ENCODE measurements at regions not wholly inside any gene's neighbourhood (a gene's known extent, or its start where the extent isn't known, plus 50 kb on each side); places are given as distances from the start of the nearest gene placed in this dataset.

- no peak overlapping the region for H3K4me2 ChIP-seq (ENCODE audit: control insufficient read depth, extremely low read depth, insufficient read depth, low read depth, low read length)
- dilution Hi-C loops (cut with MboI; ENCODE audit: extremely low pct_ligation_motif_present, low sequenced_read_pairs), result no loop called here
- no peak for DNase-seq (ENCODE audit: low read depth, low spot score)
- no peaks in the 10 kb centered on the region for H4K20me1 ChIP-seq (ENCODE audit: control insufficient read depth, extremely low read depth, insufficient read depth, low read length)
- no peak for FAIRE-seq
- no peak overlapping the region for H2AFZ ChIP-seq (ENCODE audit: control insufficient read depth, low read length)
- H3K4me3 ChIP-seq (ENCODE audit: control insufficient read depth in 2 of 3, extremely low read depth in 1 of 3, insufficient read depth in 2 of 3, low read depth in 1 of 3, low read length in 3 of 3), result no peak overlapping the region
- no peaks in the 10 kb centered on the region for H3K79me2 ChIP-seq (ENCODE audit: control insufficient read depth, insufficient read depth, low read length)
- H3K27ac ChIP-seq (ENCODE audit: control insufficient read depth, insufficient read depth, low read length), result no peak overlapping the region
- no peak overlapping the region for H3K9ac ChIP-seq (ENCODE audit: control insufficient read depth, extremely low read depth, insufficient read depth, low read length)
- no peaks in the 10 kb centered on the region for H3K36me3 ChIP-seq (ENCODE audit: control insufficient read depth in 2 of 2, extremely low read depth in 1 of 2, insufficient read depth in 2 of 2, low read length in 2 of 2)
- H3K9me1 ChIP-seq (ENCODE audit: control insufficient read depth, extremely low read depth, insufficient read depth, low read length), result no peaks in the 10 kb centered on the region
- H3K27me3 ChIP-seq (ENCODE audit: control insufficient read depth, extremely low read depth, insufficient read depth, low read length), result no peaks in the 10 kb centered on the region
- no peaks in the 10 kb centered on the region for H3K9me3 ChIP-seq (ENCODE audit: control insufficient read depth, low read depth, low read length)
- no peaks in the 10 kb centered on the region for H3K4me1 ChIP-seq (ENCODE audit: control insufficient read depth, extremely low read depth, insufficient read depth, low read length)
- TF ChIP-seq EZH2 (IDR thresholded peaks at IDR 0.05; ENCODE audit: low read length) (no peak), CTCF (optimal IDR thresholded peaks at IDR 0.05 in 1 of 3, IDR thresholded peaks at IDR 0.05 in 1 of 3, conservative IDR thresholded peaks at IDR 0.05 in 1 of 3; ENCODE audit: extremely low read depth in 1 of 3, insufficient read depth in 2 of 3, low read length in 3 of 3) (no peak)
These were observed 92.8 kb upstream of the FIBIN start for GRCh38 chr11:26901162-26901561.

- FAIRE-seq (no peak), DNase-seq (ENCODE audit: low read depth, low spot score) (no peak)
- no peaks in the 10 kb centered on the region for H3K9me1 ChIP-seq (ENCODE audit: control insufficient read depth, extremely low read depth, insufficient read depth, low read length)
- dilution Hi-C loops (cut with MboI; ENCODE audit: extremely low pct_ligation_motif_present, low sequenced_read_pairs), result no loop called here
- H3K4me1 ChIP-seq (ENCODE audit: control insufficient read depth, extremely low read depth, insufficient read depth, low read length), result no peaks in the 10 kb centered on the region
- TF ChIP-seq CTCF (optimal IDR thresholded peaks at IDR 0.05 in 1 of 3, IDR thresholded peaks at IDR 0.05 in 1 of 3, conservative IDR thresholded peaks at IDR 0.05 in 1 of 3; ENCODE audit: extremely low read depth in 1 of 3, insufficient read depth in 2 of 3, low read length in 3 of 3), result no peak
- no peaks in the 10 kb centered on the region for H3K27me3 ChIP-seq (ENCODE audit: control insufficient read depth, extremely low read depth, insufficient read depth, low read length)
- H3K36me3 ChIP-seq (ENCODE audit: control insufficient read depth in 2 of 2, extremely low read depth in 1 of 2, insufficient read depth in 2 of 2, low read length in 2 of 2), result no peaks in the 10 kb centered on the region
- H3K79me2 ChIP-seq (ENCODE audit: control insufficient read depth, insufficient read depth, low read length), result no peaks in the 10 kb centered on the region
- H2AFZ ChIP-seq (ENCODE audit: control insufficient read depth, low read length), result no peak overlapping the region
- no peaks in the 10 kb centered on the region for H3K9me3 ChIP-seq (ENCODE audit: control insufficient read depth, low read depth, low read length)
- no peak overlapping the region for H3K9ac ChIP-seq (ENCODE audit: control insufficient read depth, extremely low read depth, insufficient read depth, low read length)
- no peak overlapping the region for H3K4me2 ChIP-seq (ENCODE audit: control insufficient read depth, extremely low read depth, insufficient read depth, low read depth, low read length)
- H3K4me3 ChIP-seq (ENCODE audit: control insufficient read depth in 2 of 3, extremely low read depth in 1 of 3, insufficient read depth in 2 of 3, low read depth in 1 of 3, low read length in 3 of 3), result no peak overlapping the region
- no peaks in the 10 kb centered on the region for H4K20me1 ChIP-seq (ENCODE audit: control insufficient read depth, extremely low read depth, insufficient read depth, low read length)
- H3K27ac ChIP-seq (ENCODE audit: control insufficient read depth, insufficient read depth, low read length), result no peak overlapping the region
These were observed 89.8 kb upstream of the FIBIN start for GRCh38 chr11:26904132-26904531.
